ENCODE measurements at regions not wholly inside any gene's neighbourhood (a gene's known extent, or its start where the extent isn't known, plus 50 kb on each side); places are given as distances from the start of the nearest gene placed in this dataset.

- Histone ChIP-seq H3K27ac (peak overlapping the region in 1 of 4 donors; percentile 60), H3K4me1 (peaks cover 0 to 30% (median 3%) of the 10 kb centered on the region in 4 donors), H3K4me3 (peak overlapping the region in 1 of 4 donors; percentile 11), H3K27me3 (peaks cover 0 to 60% of the 10 kb centered on the region in 2 donors), H3K36me3 (no peaks in the 10 kb centered on the region), H3K9me3 (peaks cover 0 to 13% (median 0%) of the 10 kb centered on the region in 4 donors)
- DNase-seq (ENCODE audit: low spot score in 2 of 2), result no peak
- 22 to 28% methylated on average over 18 of the region's 18 CpGs for WGBS, 2 donors
- TF ChIP-seq EP300 (IDR thresholded peaks at IDR 0.05) (no peak), POLR2A (IDR thresholded peaks at IDR 0.05) (no peak), CTCF (IDR thresholded peaks at IDR 0.05) (no peak)
Observed at GRCh38 chr12:132419631-132420246, 70.2 kb upstream of the FBRSL1 start.

- H3K36me3 ChIP-seq, result no peaks in the 10 kb centered on the region
- H3K27ac ChIP-seq, result no peak overlapping the region
- no peak overlapping the region for H3K4me3 ChIP-seq
- peaks cover 0 to 30% (median 5%) of the 10 kb centered on the region in 4 donors for H3K4me1 ChIP-seq
- H3K9me3 ChIP-seq, result peaks cover 0 to 12% (median 0%) of the 10 kb centered on the region in 4 donors
- DNase-seq (ENCODE audit: low spot score in 2 of 2), result no peak
- H3K27me3 ChIP-seq, result peaks cover 0 to 57% of the 10 kb centered on the region in 2 donors
- WGBS, 2 donors, result 92 to 95% methylated on average over 3 of the region's 3 CpGs
- no peak for TF ChIP-seq CTCF (IDR thresholded peaks at IDR 0.05)
- no peak for TF ChIP-seq POLR2A (IDR thresholded peaks at IDR 0.05)
- TF ChIP-seq EP300 (IDR thresholded peaks at IDR 0.05), result no peak
Observed at GRCh38 chr12:132418393-132418925, 71.5 kb upstream of the FBRSL1 start.

DNA sequence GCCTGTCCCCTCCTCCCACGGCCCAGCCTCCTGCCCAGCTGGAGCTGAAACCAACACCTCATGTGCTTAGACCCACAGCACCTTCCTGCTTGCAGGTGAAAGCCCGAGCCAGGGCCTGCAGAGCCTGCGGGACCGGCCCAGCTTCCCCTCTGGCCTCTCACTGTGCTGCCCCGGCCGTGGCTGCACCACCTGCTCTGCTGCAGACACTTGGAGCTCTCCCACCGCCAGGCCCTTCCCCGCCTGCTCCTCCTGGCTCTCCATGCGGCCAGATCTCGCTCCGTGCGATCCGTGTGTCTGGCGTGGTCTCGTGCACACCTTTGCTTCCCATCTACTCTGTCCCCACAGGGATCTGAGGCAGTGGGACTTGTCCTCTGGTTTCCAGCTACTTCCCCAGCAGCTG is 72.2 kb upstream of the FBRSL1 start:
- 85 to 94% methylated on average over 12 to 15 of the region's 15 CpGs for WGBS, 2 donors
- H3K27me3 ChIP-seq, result peaks cover 0 to 53% of the 10 kb centered on the region in 2 donors
- TF ChIP-seq EP300 (IDR thresholded peaks at IDR 0.05) (no peak), POLR2A (IDR thresholded peaks at IDR 0.05) (no peak), CTCF (IDR thresholded peaks at IDR 0.05) (no peak)

GRCh38 chr12:132416827-132417226 is 73.1 kb upstream of the FBRSL1 start:
- WGBS, 2 donors, result 86 to 91% methylated on average over 13 of the region's 14 CpGs
- DNase-seq (ENCODE audit: low spot score in 2 of 2), result no peak
- no peak overlapping the region for H3K27ac ChIP-seq
- TF ChIP-seq CTCF (IDR thresholded peaks at IDR 0.05) (no peak), POLR2A (IDR thresholded peaks at IDR 0.05) (no peak), EP300 (IDR thresholded peaks at IDR 0.05) (no peak)
- H3K27me3 ChIP-seq, result peaks cover 0 to 53% of the 10 kb centered on the region in 2 donors
- no peaks in the 10 kb centered on the region for H3K36me3 ChIP-seq
- peaks cover 0 to 29% (median 5%) of the 10 kb centered on the region in 4 donors for H3K4me1 ChIP-seq
- no peak overlapping the region for H3K4me3 ChIP-seq
- peaks cover 0 to 9% (median 0%) of the 10 kb centered on the region in 4 donors for H3K9me3 ChIP-seq

More for the DNA sequence above, 72.2 kb upstream of the FBRSL1 start:
- no peaks in the 10 kb centered on the region for H3K36me3 ChIP-seq
- no peak overlapping the region for H3K4me3 ChIP-seq
- peaks cover 0 to 29% (median 5%) of the 10 kb centered on the region in 4 donors for H3K4me1 ChIP-seq
- peaks cover 0 to 9% (median 0%) of the 10 kb centered on the region in 4 donors for H3K9me3 ChIP-seq
- DNase-seq (ENCODE audit: low spot score in 2 of 2), result no peak
- no peak overlapping the region for H3K27ac ChIP-seq

GRCh38 chr12:132416121-132416673 is 73.8 kb upstream of the FBRSL1 start:
- TF ChIP-seq POLR2A (IDR thresholded peaks at IDR 0.05), result no peak
- no peak for TF ChIP-seq EP300 (IDR thresholded peaks at IDR 0.05)
- no peak for TF ChIP-seq CTCF (IDR thresholded peaks at IDR 0.05)
- no peak overlapping the region for H3K27ac ChIP-seq
- no peak for DNase-seq (ENCODE audit: low spot score in 2 of 2)
- H3K4me1 ChIP-seq, result peaks cover 0 to 29% (median 5%) of the 10 kb centered on the region in 4 donors
- peaks cover 0 to 53% of the 10 kb centered on the region in 2 donors for H3K27me3 ChIP-seq
- H3K36me3 ChIP-seq, result no peaks in the 10 kb centered on the region
- H3K4me3 ChIP-seq, result no peak overlapping the region
- 79 to 82% methylated on average over 19 to 22 of the region's 25 CpGs for WGBS, 2 donors
- H3K9me3 ChIP-seq, result peaks cover 0 to 9% (median 0%) of the 10 kb centered on the region in 4 donors
